ENCODE measurements at regions not wholly inside any gene's neighbourhood (a gene's known extent, or its start where the extent isn't known, plus 50 kb on each side); places are given as distances from the start of the nearest gene placed in this dataset.

GRCh38 chr4:43837604-43838003 is 611.0 kb downstream of the KCTD8 start:
- no peaks in the 10 kb centered on the region for H3K36me3 ChIP-seq
- intact Hi-C loops (cut with DNase I), result no loop called here
- no peak overlapping the region for H3K4me3 ChIP-seq (replicated peaks in 1 of 3)
- peaks cover 7 to 19% of the 10 kb centered on the region in 2 donors for H3K4me1 ChIP-seq
- TF ChIP-seq POLR2A (IDR thresholded peaks at IDR 0.05) (no peak), CTCF (IDR thresholded peaks at IDR 0.05) (no peak)
- DNase-seq, result no peak
- H3K27ac ChIP-seq, result peak overlapping the region in 1 of 3 donors; percentile 20
- no peaks in the 10 kb centered on the region for H3K9me3 ChIP-seq
- no peaks in the 10 kb centered on the region for H3K27me3 ChIP-seq

- Histone ChIP-seq H3K4me3 (replicated peaks in 1 of 3) (no peak overlapping the region), H3K27me3 (no peaks in the 10 kb centered on the region), H3K36me3 (no peaks in the 10 kb centered on the region), H3K27ac (no peak overlapping the region), H3K4me1 (peaks cover 11 to 13% of the 10 kb centered on the region in 2 donors), H3K9me3 (no peaks in the 10 kb centered on the region)
- intact Hi-C loops (cut with DNase I), result no loop called here
- no peak for TF ChIP-seq POLR2A (IDR thresholded peaks at IDR 0.05)
- TF ChIP-seq CTCF (IDR thresholded peaks at IDR 0.05), result no peak
- DNase-seq, result no peak
- 78 to 79% methylated on average over 1 of the region's 1 CpG for WGBS, 2 donors
These were observed 606.0 kb downstream of the KCTD8 start for GRCh38 chr4:43842594-43842993.

GRCh38 chr4:43843501-43843900 is 605.1 kb downstream of the KCTD8 start:
- Histone ChIP-seq H3K27ac (peak overlapping the region in 1 of 3 donors; percentile 41), H3K4me1 (peaks cover 6 to 8% of the 10 kb centered on the region in 2 donors), H3K36me3 (no peaks in the 10 kb centered on the region), H3K9me3 (no peaks in the 10 kb centered on the region), H3K27me3 (no peaks in the 10 kb centered on the region), H3K4me3 (replicated peaks in 1 of 3) (no peak overlapping the region)
- peak; percentile 31 to 52 for DNase-seq
- intact Hi-C loops (cut with DNase I), result no loop called here
- no peak for TF ChIP-seq POLR2A (IDR thresholded peaks at IDR 0.05)
- peak in 4 of 6 experiments; percentile 38 to 60 (median 48) for TF ChIP-seq CTCF (IDR thresholded peaks at IDR 0.05)
- 28 to 30% methylated on average over 1 of the region's 1 CpG for WGBS, 2 donors

GRCh38 chr4:43846111-43846587 is 602.5 kb downstream of the KCTD8 start:
- DNase-seq, result no peak
- TF ChIP-seq POLR2A (IDR thresholded peaks at IDR 0.05) (no peak), CTCF (IDR thresholded peaks at IDR 0.05) (no peak)
- WGBS, 2 donors, result 99% methylated on average over 15 of the region's 22 CpGs; no CpG with 5 or more reads in 1 of the 2 donors
- Histone ChIP-seq H3K9me3 (no peaks in the 10 kb centered on the region), H3K27ac (no peak overlapping the region), H3K27me3 (no peaks in the 10 kb centered on the region), H3K4me3 (replicated peaks in 1 of 3) (no peak overlapping the region), H3K36me3 (no peaks in the 10 kb centered on the region), H3K4me1 (peaks cover 6 to 8% of the 10 kb centered on the region in 2 donors)
- intact Hi-C loops (cut with DNase I), result no loop called here

GRCh38 chr4:43853565-43854264 is 594.9 kb downstream of the KCTD8 start:
- Histone ChIP-seq H3K36me3 (no peaks in the 10 kb centered on the region), H3K4me1 (no peaks in the 10 kb centered on the region), H3K27ac (no peak overlapping the region), H3K9me3 (no peaks in the 10 kb centered on the region), H3K4me3 (replicated peaks in 1 of 3) (no peak overlapping the region), H3K27me3 (no peaks in the 10 kb centered on the region)
- no peak for DNase-seq
- WGBS, 2 donors, result 69 to 76% methylated on average over 7 of the region's 7 CpGs
- no peak for TF ChIP-seq POLR2A (IDR thresholded peaks at IDR 0.05)
- TF ChIP-seq CTCF (IDR thresholded peaks at IDR 0.05), result no peak
- intact Hi-C loops (cut with DNase I), result no loop called here
